H1 (cell line): ENCODE measurements at regions not wholly inside any gene's neighbourhood (a gene's known extent, or its start where the extent isn't known, plus 50 kb on each side); places are given as distances from the start of the nearest gene placed in this dataset.

ENCODE experiments used
- ASH2L ChIP-seq: fragments of 200-600, 300-600 bp; sonication (generic); IDR thresholded peaks from one replicate; pipeline ENCODE4 v1.7.1; 2017; ENCODE audit warnings: low read length
- PHF8 ChIP-seq: fragments of 200-600 bp; sonication (generic); conservative IDR thresholded peaks from 2 replicates; pipeline ENCODE4 v1.7.1; 2012; ENCODE audit warnings: low read depth, mild to moderate bottlenecking, inconsistent platforms, low read length, moderate library complexity
- SUZ12 ChIP-seq: fragments of 200-600 bp; sonication (generic); IDR thresholded peaks from 2 replicates; pipeline ENCODE4 v1.6.1; 2012; ENCODE audit warnings: mild to moderate bottlenecking, inconsistent platforms, low read length, moderate library complexity, mixed read lengths

DNA sequence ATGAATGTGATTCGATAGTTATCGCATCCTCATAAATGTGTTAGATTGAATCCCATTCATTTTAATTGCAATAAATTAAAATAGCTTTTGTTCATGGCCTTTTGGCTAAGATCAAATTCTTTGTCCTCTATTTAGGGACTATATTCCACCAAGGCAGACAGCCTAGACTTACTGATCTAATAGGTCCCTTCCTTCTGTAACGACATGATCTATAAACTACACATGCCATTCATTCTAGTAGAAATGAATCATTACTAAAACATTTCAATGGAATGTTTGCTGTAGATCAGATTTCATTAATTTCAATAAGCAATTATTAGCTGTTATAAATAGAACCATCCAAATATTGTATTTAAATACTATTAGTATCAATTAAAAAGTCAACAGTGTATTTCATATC, 526.6 kb upstream of the KLHL1 start (continued):
- TF ChIP-seq ASH2L (no peak), PHF8 (no peak), SUZ12 (no peak)
